NCI-H2196 (cell line): ENCODE measurements at regions not wholly inside any gene's neighbourhood (a gene's known extent, or its start where the extent isn't known, plus 50 kb on each side); places are given as distances from the start of the nearest gene placed in this dataset.
"Not testable (repeated sequence)": the region's sequence is repeated elsewhere in the genome, so short reads cannot be mapped to it uniquely, and the experiment has no call there.

Experiments
- DNase-seq: peaks from one replicate; lab custom pipeline; 2025; ENCODE audit not compliant: unreplicated experiment; lab: John Stamatoyannopoulos, UW

DNA sequence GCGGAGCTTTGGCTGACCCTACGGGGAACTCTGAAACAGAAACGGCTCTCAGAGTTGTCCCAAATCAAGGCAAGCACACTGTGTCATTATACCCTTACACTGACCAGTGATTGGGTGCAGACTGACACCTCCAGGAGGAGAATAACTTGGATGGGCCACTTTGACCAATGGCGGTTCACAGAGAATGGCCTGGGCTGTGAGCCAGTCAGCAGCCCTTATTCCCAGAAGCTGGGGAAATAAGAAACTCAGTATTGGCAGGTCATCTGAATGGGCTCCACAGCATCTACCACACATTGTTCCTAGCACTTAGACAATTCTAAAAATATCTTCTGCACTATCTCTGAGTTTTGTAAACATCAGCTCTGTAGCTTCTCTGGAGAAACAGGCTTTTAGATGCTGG lies 265.2 kb downstream of the ADGRL2 start:
- DNase-seq = no peak

DNA sequence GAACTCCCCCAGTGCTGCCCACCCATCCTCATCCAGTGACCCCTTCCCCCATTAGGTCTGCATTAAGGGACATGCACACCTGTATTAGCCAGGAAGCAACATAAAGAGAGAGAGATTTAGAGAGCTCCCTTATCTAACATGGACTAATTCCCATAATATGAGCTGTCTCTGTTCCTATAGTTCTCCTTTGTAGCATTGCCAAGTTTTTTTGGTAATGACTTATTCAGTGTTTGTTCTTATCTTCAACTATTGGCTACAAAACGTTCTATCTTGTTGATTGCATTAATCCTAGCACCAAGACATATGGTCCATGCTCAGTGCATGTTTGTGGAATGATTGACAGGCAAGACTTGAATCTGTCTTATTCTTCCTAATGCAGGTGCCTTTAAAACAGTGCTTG lies 264.0 kb downstream of the ADGRL2 start:
- no peak for DNase-seq

DNA sequence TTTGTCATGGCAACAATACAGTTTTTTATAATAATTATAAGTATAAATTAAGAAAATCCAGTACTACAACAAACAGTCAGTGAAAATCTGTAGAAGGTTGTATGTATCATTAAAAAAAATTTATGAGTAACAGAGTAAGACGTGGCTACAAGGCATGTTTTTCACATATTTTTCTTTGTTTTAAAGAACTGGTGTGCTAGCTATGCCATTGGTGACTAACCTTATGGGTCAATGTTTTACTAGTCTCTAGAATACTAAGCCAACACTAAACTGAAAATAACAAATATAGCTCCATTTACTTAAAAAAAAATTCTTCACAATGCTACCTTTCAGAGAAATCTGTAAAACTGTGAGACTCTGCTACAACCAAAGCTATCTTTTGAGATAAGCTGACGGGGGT lies 261.5 kb downstream of the ADGRL2 start:
- DNase-seq = no peak

DNA sequence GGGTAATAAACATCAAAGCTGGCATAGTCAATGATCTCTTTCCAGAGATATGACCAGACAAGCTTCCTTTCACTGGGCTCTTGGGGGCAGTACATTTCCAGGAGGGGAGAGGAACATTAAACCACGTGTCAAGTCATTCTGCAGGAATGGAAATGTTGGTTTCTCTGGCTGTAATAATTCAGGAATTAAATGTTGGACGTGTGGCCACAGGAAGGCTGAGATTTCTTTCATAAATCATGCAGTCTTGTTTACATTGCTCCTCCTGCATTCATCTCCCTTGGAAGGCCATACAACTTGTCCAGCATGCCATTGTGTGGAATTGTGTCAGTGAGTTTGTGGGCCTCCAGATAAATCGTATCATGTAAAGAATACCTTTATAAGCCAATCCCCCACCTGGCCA lies 259.2 kb downstream of the ADGRL2 start:
- no peak for DNase-seq

DNA sequence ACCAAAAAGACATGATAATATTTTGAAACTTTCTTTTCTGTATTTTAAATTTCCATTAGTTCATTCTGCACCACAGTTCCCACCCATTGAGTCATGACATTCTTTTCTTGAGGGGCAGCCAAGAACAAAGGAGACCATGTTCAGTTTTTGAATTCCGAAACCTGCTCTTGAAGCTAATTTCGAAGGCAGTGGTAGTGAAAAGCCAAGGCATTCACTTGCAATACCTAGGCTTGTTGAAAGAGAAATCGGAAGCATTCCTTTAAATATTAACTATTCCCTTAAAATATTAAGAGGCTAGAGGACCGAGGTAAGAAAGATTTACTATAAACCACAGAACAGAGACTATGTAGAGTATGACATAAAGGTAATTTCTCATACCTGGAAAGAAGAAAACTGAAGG lies 256.3 kb downstream of the ADGRL2 start:
- DNase-seq = no peak

DNA sequence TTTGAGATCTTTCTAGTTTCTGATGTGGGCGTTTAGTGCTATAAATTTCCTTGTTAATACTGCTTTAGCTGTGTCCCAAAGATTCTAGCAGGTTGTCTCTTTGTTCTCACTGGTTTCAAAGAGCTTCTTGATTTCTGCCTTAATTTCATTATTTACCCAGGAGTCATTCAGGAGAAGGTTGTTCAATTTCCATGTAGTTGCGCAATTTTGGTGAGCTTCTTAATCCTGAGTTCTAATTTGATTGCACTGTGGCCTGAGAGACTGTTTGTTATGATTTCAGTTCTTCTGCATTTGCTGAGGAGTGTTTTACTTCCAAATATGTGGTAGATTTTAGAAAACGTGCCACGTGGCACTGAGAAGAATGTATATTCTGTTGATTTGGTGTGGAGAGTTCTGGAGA lies 254.6 kb downstream of the ADGRL2 start:
- DNase-seq = not testable (repeated sequence)

DNA sequence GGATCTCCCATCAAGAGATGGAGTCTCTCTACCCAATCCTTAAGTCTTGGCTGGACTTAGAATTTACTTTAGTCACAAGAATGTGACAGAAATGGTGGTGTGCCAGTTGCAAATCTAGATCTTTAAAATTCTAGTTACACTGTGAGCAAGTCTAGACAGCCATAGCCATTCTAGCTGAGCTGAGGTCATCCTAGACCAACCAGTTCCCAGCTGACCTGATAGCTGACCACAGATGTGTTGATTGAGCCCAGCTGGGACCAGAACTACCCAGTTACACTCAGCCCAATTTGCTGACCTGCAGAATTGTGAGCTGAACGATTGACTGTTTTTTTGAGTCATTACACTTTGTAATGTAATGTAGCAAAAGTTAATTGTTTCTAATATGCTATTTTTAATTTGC lies 251.8 kb downstream of the ADGRL2 start:
- no peak for DNase-seq

DNA sequence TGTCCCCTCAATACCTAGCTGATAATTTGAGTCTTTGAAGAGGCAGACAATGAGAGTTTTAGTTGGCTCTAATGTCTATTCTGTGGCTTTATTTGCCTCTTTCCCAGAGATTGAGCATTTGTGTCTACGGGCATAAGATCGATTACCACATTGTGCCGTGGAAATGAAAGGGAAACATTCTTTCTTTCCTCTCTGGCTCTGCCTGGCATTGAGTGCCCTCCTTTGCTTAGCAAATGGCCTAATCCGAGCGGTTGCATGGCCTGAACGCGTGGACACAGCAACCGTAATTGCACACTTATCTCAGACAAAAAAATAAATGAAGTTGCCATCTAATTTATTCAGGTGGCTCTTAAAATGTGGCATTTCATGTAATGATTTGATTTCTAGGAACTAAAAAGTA lies 247.9 kb downstream of the ADGRL2 start:
- DNase-seq = no peak

DNA sequence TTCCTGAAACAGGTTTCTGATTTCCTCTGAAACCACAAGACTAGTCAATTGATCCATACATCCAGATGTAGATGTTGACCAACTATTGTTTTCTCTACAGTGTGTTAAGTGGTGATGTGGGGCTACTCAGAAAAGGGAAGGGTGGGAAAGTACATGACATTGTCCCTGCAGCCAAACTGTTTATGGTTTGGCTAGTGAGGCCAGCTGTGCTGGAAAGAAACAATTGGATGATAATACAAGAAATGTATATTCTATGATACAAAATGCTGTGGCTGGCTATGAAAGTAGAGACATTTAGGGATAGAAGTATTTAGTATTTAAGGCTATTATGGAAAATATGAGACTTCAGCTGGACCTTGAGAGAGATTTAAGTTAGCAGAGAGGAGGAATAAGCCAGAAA lies 244.5 kb downstream of the ADGRL2 start:
- no peak for DNase-seq

DNA sequence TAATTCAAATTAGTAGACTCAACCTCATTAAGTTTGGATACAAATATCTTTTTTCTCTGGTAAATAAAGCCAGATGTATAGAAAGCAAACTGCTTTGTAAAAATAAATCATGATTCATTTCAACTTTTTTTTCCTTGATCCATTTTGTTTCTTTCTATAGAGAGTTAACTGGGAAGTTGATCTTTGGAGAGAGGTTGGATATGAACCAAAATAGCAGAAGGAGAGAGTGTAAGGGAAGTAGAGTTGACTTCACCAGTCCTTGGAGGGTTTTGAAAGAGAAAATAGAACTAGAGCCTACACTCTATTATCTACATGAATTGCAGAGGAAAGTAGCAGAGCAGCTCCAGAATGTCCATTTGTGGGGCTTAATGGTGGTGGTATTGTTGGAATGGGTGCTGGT lies 243.8 kb downstream of the ADGRL2 start:
- no peak for DNase-seq

DNA sequence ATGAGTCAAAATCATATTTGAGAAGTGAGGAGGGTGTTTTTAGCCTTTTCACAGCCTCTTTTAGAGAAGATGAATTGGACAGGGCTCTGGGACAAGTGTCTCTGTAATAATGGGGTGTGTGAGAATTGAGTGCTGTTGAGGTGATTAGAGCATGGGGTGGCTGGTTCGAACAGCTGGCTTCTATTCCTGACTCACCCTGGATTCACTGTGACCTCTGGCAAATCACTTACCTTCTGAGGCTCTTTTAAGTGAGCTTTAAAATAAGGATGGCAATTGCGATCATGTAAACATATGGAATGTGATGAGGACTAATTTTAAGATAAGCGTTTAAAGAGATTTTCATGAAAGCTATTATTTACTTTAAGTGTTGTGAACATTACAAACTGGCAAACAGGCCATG lies 243.4 kb downstream of the ADGRL2 start:
- DNase-seq = no peak

DNA sequence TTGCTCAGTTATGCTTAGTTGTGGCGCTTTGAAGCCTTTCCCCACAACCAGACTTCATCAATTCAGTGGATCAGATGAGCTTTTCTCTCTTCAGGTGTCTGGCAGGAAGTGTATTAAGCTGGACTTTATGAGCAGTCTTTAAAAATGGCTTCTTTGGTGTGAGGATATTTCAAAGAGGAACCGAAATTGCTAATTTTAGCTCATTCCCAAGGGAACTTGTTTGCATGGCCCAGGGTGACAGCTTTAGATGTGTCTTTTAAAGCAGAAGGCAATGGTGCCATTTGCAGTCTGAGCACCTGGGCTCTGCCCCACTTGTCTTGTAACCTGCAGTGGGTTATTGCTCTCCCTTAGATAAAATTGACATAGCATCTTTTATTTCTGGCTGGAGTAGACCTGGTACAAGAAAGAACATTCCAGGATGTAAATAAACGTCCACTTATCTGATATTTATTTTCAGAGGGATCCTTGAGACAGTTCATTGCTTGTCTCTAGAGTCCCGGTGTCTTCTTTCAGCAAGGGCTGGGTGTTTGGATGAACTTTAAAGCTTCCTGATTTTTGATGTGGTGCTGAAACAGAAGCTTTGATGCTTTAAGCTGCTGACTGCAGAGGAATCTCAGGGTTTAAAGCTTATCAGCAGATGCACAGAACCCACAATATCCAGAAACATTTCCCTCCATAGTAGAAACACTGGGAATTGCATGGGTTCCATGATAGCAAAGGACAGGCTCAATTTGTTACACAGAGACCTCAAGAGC lies 241.7 kb downstream of the ADGRL2 start:
- no peak for DNase-seq
